HG03521 (cell line): ENCODE measurements at regions not wholly inside any gene's neighbourhood (a gene's known extent, or its start where the extent isn't known, plus 50 kb on each side); places are given as distances from the start of the nearest gene placed in this dataset.
"Not testable (repeated sequence)": the region's sequence is repeated elsewhere in the genome, so short reads cannot be mapped to it uniquely, and the experiment has no call there.

Experiments used
- ATAC-seq: cut with Tn5 transposase; IDR thresholded peaks from one replicate; pipeline ENCODE4 v1.9.1; 2021; ENCODE audit warnings: mild to moderate bottlenecking, moderate library complexity; ENCODE audit not compliant: unreplicated experiment

- ATAC-seq, result not testable (repeated sequence)
Observed at GRCh38 chr15:36052641-36053040, 506.7 kb upstream of the DPH6 start.

- ATAC-seq, result no peak
Observed at GRCh38 chr15:36053746-36054145, 507.8 kb upstream of the DPH6 start.

DNA sequence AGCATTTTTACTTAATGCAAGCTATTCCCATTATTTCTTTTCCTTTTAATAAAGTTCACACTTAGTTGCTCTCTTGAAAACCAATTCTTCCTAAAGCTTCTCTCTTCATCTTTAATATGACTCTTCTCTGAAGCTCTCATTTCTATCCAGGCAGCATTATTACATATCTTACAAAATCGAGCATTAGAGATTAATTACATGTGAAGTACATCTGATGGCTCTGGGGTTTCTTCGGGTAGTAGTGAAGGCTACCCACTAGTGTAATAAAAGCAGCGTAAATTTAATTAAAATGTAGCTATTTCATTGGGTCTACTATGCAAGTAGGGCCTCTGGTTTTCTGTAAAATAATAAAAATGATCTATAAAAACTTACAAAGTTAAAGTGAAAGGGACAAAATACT lies 513.6 kb upstream of the DPH6 start:
- ATAC-seq, result no peak

- no peak for ATAC-seq
Observed at GRCh38 chr15:36062357-36062756, 516.4 kb upstream of the DPH6 start.

GRCh38 chr15:36066757-36067156 lies 512.7 kb upstream of the CDIN1 start:
- no peak for ATAC-seq

GRCh38 chr15:36067483-36068274 lies 511.7 kb upstream of the CDIN1 start:
- no peak for ATAC-seq

DNA sequence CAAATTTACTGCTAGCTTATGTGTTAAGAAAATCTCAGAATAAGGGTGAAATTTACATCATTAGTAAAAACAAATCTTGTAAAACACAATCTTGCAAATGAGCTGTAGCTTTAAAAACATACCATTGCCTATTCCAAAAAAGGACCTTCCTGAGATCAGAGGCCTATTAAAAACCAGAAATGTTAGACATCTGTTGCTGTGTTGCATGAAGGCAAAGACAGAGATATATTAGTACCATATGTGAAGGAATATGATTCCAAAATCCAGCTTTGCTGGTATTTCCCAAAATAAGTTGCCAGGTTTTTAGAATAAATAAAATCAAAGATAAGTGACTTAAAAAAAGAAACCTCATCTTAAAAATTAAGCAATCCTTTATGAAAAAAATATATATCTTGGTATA lies 504.1 kb upstream of the CDIN1 start:
- ATAC-seq, result no peak

DNA sequence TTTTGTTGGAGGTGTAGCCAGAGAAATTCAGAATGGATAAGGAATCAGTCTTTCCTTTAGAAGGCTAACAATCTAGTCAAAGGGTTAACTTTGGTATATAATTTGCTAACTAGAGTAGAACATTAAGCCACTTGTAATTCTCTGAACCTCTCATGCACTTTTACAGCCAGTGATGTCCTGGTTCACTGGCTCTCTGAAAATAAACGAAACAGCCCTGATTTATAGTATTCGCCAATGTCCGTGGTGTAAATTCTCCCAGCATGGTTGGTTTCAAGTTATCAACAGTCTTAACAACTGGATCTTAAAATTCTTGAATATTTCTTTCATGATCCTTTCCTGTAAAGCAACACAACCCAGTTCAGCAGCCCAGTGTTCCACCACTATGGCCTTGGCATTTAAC lies 500.4 kb upstream of the CDIN1 start:
- ATAC-seq, result no peak

- ATAC-seq, result no peak
Observed at GRCh38 chr15:36080759-36081158, 498.7 kb upstream of the CDIN1 start.

DNA sequence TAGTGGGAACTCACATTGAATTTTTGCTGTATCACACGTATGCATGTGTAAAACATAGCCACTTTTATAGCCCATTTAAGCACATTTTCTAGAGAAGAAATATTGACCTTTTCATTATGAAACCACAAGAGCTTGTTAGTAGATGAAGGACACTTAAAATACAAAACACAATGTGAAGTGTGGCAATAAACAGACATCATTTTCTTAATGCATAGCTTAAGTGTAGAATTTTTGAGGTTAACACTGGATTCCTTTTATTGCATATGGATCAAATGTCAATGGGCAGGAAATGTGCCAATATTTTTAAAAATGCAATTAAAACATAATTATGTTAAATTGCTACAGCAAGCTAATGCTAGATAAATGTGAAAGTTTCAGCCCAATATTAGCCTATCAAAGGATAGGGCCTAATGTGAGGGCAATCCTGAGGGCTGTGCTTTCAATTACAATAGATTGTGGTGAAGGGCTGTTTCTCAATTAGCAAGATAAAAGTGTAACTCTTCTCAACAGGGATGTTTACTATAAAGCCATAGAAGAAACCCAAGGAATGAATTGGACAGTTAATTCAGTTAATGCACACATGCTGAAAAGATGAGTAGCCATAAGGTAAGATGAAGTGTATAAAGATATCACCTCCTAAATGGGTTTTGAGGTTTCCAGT lies 489.0 kb upstream of the CDIN1 start:
- ATAC-seq, result no peak

DNA sequence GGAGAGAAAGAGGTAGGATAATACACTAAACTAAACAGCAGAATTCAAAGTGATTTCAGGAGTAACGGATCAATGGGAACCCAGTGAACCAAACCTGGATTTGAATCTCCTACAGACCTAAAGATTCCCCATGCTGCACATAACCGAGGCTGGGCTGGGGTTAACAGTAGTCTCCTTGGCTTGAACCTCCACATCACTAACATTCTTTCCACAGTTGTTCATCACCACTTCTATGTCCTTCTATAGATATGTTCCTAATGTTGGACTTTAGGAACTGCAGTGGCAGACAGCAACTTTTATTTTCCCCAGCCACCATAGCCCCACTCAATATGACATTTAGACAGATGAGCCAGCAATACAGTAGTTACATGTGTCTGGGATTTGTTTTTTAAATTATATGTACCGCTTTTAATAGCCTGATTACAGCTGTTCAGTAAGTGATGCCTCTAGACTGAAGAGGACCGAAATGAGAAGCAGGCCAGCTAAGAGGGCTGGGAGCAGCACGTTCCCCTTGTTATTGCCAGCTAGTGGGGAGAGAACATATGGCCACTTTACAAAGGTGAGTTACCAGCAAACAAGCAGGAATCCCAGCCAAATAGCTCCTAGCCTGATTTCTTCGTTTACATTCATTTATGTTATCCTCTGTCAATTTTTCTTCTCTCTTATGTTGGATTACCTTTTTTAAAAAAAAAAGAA lies 472.6 kb upstream of the CDIN1 start:
- ATAC-seq, result no peak

DNA sequence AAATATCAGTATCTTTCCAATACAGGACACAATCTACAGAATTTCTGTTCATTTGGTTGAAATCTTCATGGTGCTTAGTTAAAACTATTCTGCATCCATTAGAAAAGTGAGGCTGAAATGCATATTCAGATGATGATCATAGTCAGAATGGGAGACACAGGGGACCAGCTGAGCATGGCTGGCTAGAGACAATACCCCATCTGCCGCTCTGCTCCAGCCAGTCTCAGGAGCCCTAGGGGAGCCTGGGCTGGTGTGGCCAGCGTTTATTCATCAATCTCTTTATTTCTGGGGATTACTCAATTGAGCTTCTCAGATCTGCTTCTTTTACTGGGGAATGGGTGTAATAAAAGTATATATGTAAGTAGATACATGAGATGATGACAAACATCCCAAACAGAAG lies 470.9 kb upstream of the CDIN1 start:
- no peak for ATAC-seq

- no peak for ATAC-seq
Observed at GRCh38 chr15:36109943-36110658, 469.3 kb upstream of the CDIN1 start.

DNA sequence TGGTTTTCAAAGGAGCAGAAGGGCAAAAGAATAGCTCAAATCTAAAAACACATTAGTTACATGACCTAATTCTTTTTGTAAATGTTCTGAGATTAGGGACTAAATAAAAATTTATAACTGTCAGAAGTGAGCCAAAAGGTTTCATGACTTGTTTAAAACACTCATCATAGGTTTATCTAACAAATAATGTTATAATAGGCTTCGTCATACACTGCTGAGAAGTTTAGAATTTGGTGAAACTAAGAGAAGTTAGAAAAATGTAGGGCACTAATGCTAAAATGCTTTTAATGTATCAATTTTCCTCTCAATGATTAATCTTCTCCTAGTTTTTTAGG lies 468.8 kb upstream of the CDIN1 start:
- no peak for ATAC-seq

DNA sequence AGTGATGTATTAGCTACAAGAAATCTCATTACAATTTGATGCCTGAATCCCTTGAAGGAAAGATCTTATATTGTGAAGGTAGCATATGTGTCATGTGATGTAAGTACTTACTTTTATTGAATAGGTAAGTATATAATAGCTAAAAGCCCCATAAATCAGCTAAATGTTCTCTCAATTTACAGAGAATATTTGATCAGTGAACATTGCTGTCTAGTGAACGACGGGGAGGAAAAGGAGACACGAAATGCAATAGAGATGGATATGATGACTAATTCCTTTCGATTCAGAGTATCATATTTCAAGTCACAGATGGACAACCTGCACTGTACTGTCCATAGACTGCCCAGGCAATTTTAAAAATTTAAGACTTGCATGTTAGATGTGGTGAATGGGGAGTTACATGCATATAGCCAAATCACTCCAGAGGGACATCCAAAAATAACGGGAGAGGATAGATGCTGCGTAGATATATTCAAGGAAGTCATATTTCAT lies 462.1 kb upstream of the CDIN1 start:
- no peak for ATAC-seq

GRCh38 chr15:36126194-36126593 lies 453.2 kb upstream of the CDIN1 start:
- no peak for ATAC-seq

GRCh38 chr15:36130641-36131310 lies 448.6 kb upstream of the CDIN1 start:
- no peak for ATAC-seq

- no peak for ATAC-seq
Observed at GRCh38 chr15:36133742-36134141, 445.7 kb upstream of the CDIN1 start.

DNA sequence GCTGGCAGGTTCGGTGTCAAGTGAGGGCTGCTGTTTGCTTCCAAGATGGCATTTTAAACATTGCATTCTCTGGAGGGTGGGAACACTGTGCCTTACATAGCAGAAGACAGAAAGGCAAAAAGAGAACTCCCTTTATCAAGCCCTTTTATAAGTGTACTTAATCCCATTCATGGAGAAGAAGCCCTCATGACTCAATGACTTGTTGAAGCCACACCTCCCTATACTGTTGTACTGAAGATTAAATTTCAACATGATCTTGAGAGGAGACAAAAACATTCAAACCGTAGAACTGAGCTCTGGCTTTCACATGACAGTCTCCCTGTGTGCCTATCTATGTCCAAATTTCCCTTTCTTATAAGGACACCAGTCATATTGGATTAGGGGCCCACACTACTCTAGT lies 443.4 kb upstream of the CDIN1 start:
- ATAC-seq, result no peak

DNA sequence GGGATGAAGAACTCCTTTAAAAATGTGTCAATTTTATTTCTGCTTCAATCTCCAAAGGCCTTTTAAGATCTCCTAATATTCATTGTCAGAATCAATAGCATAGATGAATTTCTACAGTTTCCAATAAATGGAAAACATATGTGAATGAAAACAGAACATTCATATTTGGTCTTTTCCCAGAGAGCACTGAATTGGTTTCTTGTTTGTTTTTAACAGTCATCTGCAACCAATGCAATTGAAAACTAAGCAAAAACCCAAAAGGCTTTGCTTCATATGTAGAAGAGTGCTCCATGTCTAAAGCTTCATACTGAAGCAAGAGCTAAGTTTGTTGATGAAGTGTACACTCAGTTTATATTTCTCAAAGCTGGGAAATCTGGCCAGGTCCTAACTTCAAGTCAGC lies 426.5 kb upstream of the CDIN1 start:
- no peak for ATAC-seq
